NCI-H2171 (cell line): ENCODE measurements at regions not wholly inside any gene's neighbourhood (a gene's known extent, or its start where the extent isn't known, plus 50 kb on each side); places are given as distances from the start of the nearest gene placed in this dataset.

Source experiments
- DNase-seq: peaks from one replicate; lab custom pipeline; 2025; lab: John Stamatoyannopoulos, UW

- no peak for DNase-seq
Observed at GRCh38 chr4:54495091-54495490, 162.7 kb upstream of the KIT start.

GRCh38 chr4:54495641-54496040 lies 162.1 kb upstream of the KIT start:
- DNase-seq = no peak

- DNase-seq = no peak
Observed at GRCh38 chr4:54496412-54496811, 161.3 kb upstream of the KIT start.

- no peak for DNase-seq
Observed at GRCh38 chr4:54497947-54498346, 159.8 kb upstream of the KIT start.

- no peak for DNase-seq
Observed at GRCh38 chr4:54498661-54499111, 159.1 kb upstream of the KIT start.

- no peak for DNase-seq
Observed at GRCh38 chr4:54499308-54500074, 158.3 kb upstream of the KIT start.

- DNase-seq = no peak
Observed at GRCh38 chr4:54505362-54505761, 152.4 kb upstream of the KIT start.

GRCh38 chr4:54505996-54506395 lies 151.8 kb upstream of the KIT start:
- no peak for DNase-seq

GRCh38 chr4:54509057-54509456 lies 148.7 kb upstream of the KIT start:
- DNase-seq = no peak

- DNase-seq = no peak
Observed at GRCh38 chr4:54513204-54513603, 144.6 kb upstream of the KIT start.

- DNase-seq = no peak
Observed at GRCh38 chr4:54513741-54514140, 144.0 kb upstream of the KIT start.

- DNase-seq = no peak
Observed at GRCh38 chr4:54516556-54517215, 141.1 kb upstream of the KIT start.

GRCh38 chr4:54517781-54518444 lies 139.8 kb upstream of the KIT start:
- DNase-seq = no peak

GRCh38 chr4:54525602-54526001 lies 132.2 kb upstream of the KIT start:
- no peak for DNase-seq

GRCh38 chr4:54526560-54526959 lies 131.2 kb upstream of the KIT start:
- no peak for DNase-seq

GRCh38 chr4:54527532-54527931 lies 130.2 kb upstream of the KIT start:
- DNase-seq = peak; percentile 52

- peak; percentile 41 for DNase-seq
Observed at GRCh38 chr4:54539500-54540029, 118.2 kb upstream of the KIT start.

- no peak for DNase-seq
Observed at GRCh38 chr4:54540931-54541330, 116.8 kb upstream of the KIT start.

GRCh38 chr4:54541426-54542118 lies 116.2 kb upstream of the KIT start:
- no peak for DNase-seq

- DNase-seq = no peak
Observed at GRCh38 chr4:54542119-54542438, 115.7 kb upstream of the KIT start.

GRCh38 chr4:54542540-54543041 lies 115.2 kb upstream of the KIT start:
- DNase-seq = no peak
